ENCODE measurements at regions not wholly inside any gene's neighbourhood (a gene's known extent, or its start where the extent isn't known, plus 50 kb on each side); places are given as distances from the start of the nearest gene placed in this dataset.

GRCh38 chr12:90080616-90081015 lies 372.0 kb upstream of the ATP2B1 start:
- DNase-seq (ENCODE audit: low read depth in 2 of 2): no peak

- DNase-seq (ENCODE audit: low read depth in 2 of 2): no peak
These were observed 371.0 kb upstream of the ATP2B1 start for GRCh38 chr12:90079529-90080210.

GRCh38 chr12:90078344-90078743 lies 369.7 kb upstream of the ATP2B1 start:
- DNase-seq (ENCODE audit: low read depth in 2 of 2): no peak

- no peak for DNase-seq (ENCODE audit: low read depth in 2 of 2)
These were observed 369.1 kb upstream of the ATP2B1 start for GRCh38 chr12:90077756-90078155.

- DNase-seq (ENCODE audit: low read depth in 2 of 2): no peak
These were observed 368.2 kb upstream of the ATP2B1 start for GRCh38 chr12:90076851-90077319.

GRCh38 chr12:90075685-90076084 lies 367.0 kb upstream of the ATP2B1 start:
- no peak for DNase-seq (ENCODE audit: low read depth in 2 of 2)

GRCh38 chr12:90074086-90074485 lies 365.4 kb upstream of the ATP2B1 start:
- no peak for DNase-seq (ENCODE audit: low read depth in 2 of 2)

GRCh38 chr12:90071996-90072395 lies 363.4 kb upstream of the ATP2B1 start:
- DNase-seq (ENCODE audit: low read depth in 2 of 2): no peak

GRCh38 chr12:90069711-90070110 lies 361.1 kb upstream of the ATP2B1 start:
- no peak for DNase-seq (ENCODE audit: low read depth in 2 of 2)

GRCh38 chr12:90067791-90068190 lies 359.2 kb upstream of the ATP2B1 start:
- DNase-seq (ENCODE audit: low read depth in 2 of 2): no peak

- DNase-seq (ENCODE audit: low read depth in 2 of 2): no peak
These were observed 356.5 kb upstream of the ATP2B1 start for GRCh38 chr12:90064852-90065801.

- DNase-seq (ENCODE audit: low read depth in 2 of 2): no peak
These were observed 354.2 kb upstream of the ATP2B1 start for GRCh38 chr12:90062799-90063198.

- DNase-seq (ENCODE audit: low read depth in 2 of 2): no peak
These were observed 353.2 kb upstream of the ATP2B1 start for GRCh38 chr12:90061809-90062208.

GRCh38 chr12:90060031-90060430 lies 351.4 kb upstream of the ATP2B1 start:
- DNase-seq (ENCODE audit: low read depth in 2 of 2): no peak

- DNase-seq (ENCODE audit: low read depth in 2 of 2): no peak
These were observed 350.1 kb upstream of the ATP2B1 start for GRCh38 chr12:90058704-90059103.

GRCh38 chr12:90055071-90055470 lies 346.4 kb upstream of the ATP2B1 start:
- no peak for DNase-seq (ENCODE audit: low read depth in 2 of 2)

- DNase-seq (ENCODE audit: low read depth in 2 of 2): no peak
These were observed 340.3 kb upstream of the ATP2B1 start for GRCh38 chr12:90048918-90049317.

GRCh38 chr12:90045559-90045958 lies 336.9 kb upstream of the ATP2B1 start:
- no peak for DNase-seq (ENCODE audit: low read depth in 2 of 2)

GRCh38 chr12:90044069-90044468 lies 335.4 kb upstream of the ATP2B1 start:
- no peak for DNase-seq (ENCODE audit: low read depth in 2 of 2)

GRCh38 chr12:90042920-90043641 lies 334.4 kb upstream of the ATP2B1 start:
- DNase-seq (ENCODE audit: low read depth in 2 of 2): no peak

GRCh38 chr12:90038289-90038688 lies 329.7 kb upstream of the ATP2B1 start:
- no peak for DNase-seq (ENCODE audit: low read depth in 2 of 2)

- DNase-seq (ENCODE audit: low read depth in 2 of 2): no peak
These were observed 329.1 kb upstream of the ATP2B1 start for GRCh38 chr12:90037740-90038139.
